Smooth muscle cell (in vitro differentiated cells): ENCODE measurements at regions not wholly inside any gene's neighbourhood (a gene's known extent, or its start where the extent isn't known, plus 50 kb on each side); places are given as distances from the start of the nearest gene placed in this dataset.

Experiments
- DNase-seq: peaks from one replicate; lab custom pipeline; 2025; ENCODE audit not compliant: unreplicated experiment; lab: John Stamatoyannopoulos, UW
- H2AFZ ChIP-seq: fragments of 200-600 bp; sonication (generic); 2 replicates; pipeline ENCODE4 v1.6.0; 2016; ENCODE audit warnings: antibody characterized with exemption, low read depth, mild to moderate bottlenecking
- H3F3A ChIP-seq: fragments of 200-600 bp; sonication (generic); 2 replicates; pipeline ENCODE4 v1.6.0; 2017; ENCODE audit warnings: antibody characterized with exemption, low read depth
- H3K27ac ChIP-seq: fragments of 200-600 bp; sonication (generic); 2 replicates; pipeline ENCODE4 v1.5.1; 2016; ENCODE audit warnings: low read depth, mild to moderate bottlenecking
- H3K27me3 ChIP-seq: fragments of 200-600 bp; sonication (generic); 2 replicates; pipeline ENCODE4 v1.6.1; 2016; ENCODE audit warnings: low read depth, mild to moderate bottlenecking
- H3K36me3 ChIP-seq: fragments of 200-600 bp; sonication (generic); 2 replicates; pipeline ENCODE4 v1.5.1; 2016; ENCODE audit warnings: low read depth
- H3K4me1 ChIP-seq: fragments of 200-600 bp; sonication (generic); 2 replicates; pipeline ENCODE4 v1.5.1; 2016; ENCODE audit warnings: low read depth
- H3K4me2 ChIP-seq: fragments of 200-600 bp; sonication (generic); 2 replicates; pipeline ENCODE4 v1.6.0; 2016; ENCODE audit warnings: mild to moderate bottlenecking
- H3K4me3 ChIP-seq: fragments of 200-600 bp; sonication (generic); 2 replicates; pipeline ENCODE4 v1.5.1; 2016; ENCODE audit warnings: mild to moderate bottlenecking
- H3K79me2 ChIP-seq: fragments of 200-600 bp; sonication (generic); 2 replicates; pipeline ENCODE4 v1.6.0; 2016; ENCODE audit warnings: low read depth, mild to moderate bottlenecking
- H3K9ac ChIP-seq: fragments of 200-600 bp; sonication (generic); 2 replicates; pipeline ENCODE4 v1.6.0; 2016; ENCODE audit warnings: low read depth
- H3K9me3 ChIP-seq: fragments of 200-600 bp; sonication (generic); replicated peaks from 2 replicates; pipeline ENCODE4 v1.5.1; 2016; ENCODE audit warnings: low read depth
- H4K20me1 ChIP-seq: fragments of 200-600 bp; sonication (generic); 2 replicates; pipeline ENCODE4 v1.6.0; 2016; ENCODE audit warnings: low read depth
- CTCF ChIP-seq: fragments of 200-600 bp; sonication (generic); IDR thresholded peaks from 2 replicates; pipeline ENCODE4 v1.5.1; 2017; ENCODE audit warnings: borderline replicate concordance, mild to moderate bottlenecking, antibody characterized with exemption; ENCODE audit not compliant: insufficient read depth, poor library complexity, severe bottlenecking
- WGBS: methylation state at CpG from one replicate; pipeline ENCODE4 v1.1.7; 2016; ENCODE audit warnings: low lambda C conversion rate; 5-methylcytosine and 5-hydroxymethylcytosine counted together

DNA sequence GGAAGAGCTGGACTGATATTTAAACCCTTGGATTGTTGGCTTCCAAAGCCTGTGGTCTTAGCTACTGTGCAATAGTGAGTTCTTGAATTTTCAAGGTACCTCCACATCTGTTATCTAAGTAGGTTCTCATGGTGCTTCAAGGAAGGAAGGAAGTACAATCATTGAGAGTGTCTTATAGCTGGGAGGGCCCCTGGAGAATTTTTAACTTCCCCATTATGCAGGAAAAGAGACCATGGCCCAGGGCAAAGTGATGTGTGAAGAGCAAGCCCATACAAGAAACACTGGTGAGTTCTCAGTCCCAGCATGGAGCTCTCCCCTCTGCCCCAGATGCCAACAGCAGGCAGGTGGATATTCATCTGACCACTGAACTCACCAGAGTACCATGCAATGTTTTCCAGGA, 169.0 kb upstream of the IRX6 start:
- Histone ChIP-seq H3F3A (no peaks in the 10 kb centered on the region), H3K36me3 (no peaks in the 10 kb centered on the region), H3K27ac (no peak overlapping the region), H3K79me2 (no peaks in the 10 kb centered on the region), H2AFZ (no peak overlapping the region), H3K9ac (no peak overlapping the region), H3K27me3 (peaks cover 2% of the 10 kb centered on the region), H4K20me1 (no peaks in the 10 kb centered on the region), H3K4me1 (no peaks in the 10 kb centered on the region), H3K4me2 (no peak overlapping the region), H3K4me3 (no peak overlapping the region), H3K9me3 (no peaks in the 10 kb centered on the region)
- no peak for TF ChIP-seq CTCF
- DNase-seq: no peak

DNA sequence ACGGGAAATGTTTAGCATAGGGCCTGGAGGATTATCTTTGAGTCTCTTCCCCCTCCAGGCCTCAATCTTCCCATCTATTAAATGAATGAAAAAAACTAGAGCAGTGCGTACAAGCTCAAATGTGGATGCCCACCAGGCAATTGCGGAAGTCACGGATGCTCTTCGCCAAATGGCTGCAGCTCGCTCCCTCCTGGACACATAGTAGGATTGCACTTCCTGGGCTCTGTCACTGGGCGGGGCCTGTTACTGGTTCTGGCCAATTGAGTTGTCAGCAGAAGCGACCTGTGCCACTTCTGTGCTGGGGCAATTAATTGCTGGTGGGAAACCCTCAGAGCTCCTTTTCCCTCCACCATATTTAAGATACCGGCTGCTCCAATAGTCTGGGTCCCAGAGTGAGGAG, 168.2 kb upstream of the IRX6 start:
- 93% methylated on average over 9 of the region's 9 CpGs for WGBS
- H3K9me3 ChIP-seq: no peaks in the 10 kb centered on the region
- DNase-seq: no peak
- no peak overlapping the region for H2AFZ ChIP-seq
- no peaks in the 10 kb centered on the region for H3K4me1 ChIP-seq
- no peaks in the 10 kb centered on the region for H3K79me2 ChIP-seq
- no peak overlapping the region for H3K4me3 ChIP-seq
- peaks cover 2% of the 10 kb centered on the region for H3K27me3 ChIP-seq
- H3K27ac ChIP-seq: no peak overlapping the region
- H4K20me1 ChIP-seq: no peaks in the 10 kb centered on the region
- TF ChIP-seq CTCF: no peak
- no peak overlapping the region for H3K9ac ChIP-seq
- no peaks in the 10 kb centered on the region for H3K36me3 ChIP-seq
- H3F3A ChIP-seq: no peaks in the 10 kb centered on the region
- H3K4me2 ChIP-seq: no peak overlapping the region

GRCh38 chr16:55169780-55170179, 154.2 kb upstream of the IRX6 start:
- Histone ChIP-seq H3K27me3 (peaks cover 7% of the 10 kb centered on the region), H3K4me3 (no peak overlapping the region), H3K9me3 (no peaks in the 10 kb centered on the region), H3K9ac (no peak overlapping the region), H3K36me3 (no peaks in the 10 kb centered on the region), H3K4me1 (no peaks in the 10 kb centered on the region), H3F3A (no peaks in the 10 kb centered on the region), H3K27ac (no peak overlapping the region), H3K79me2 (no peaks in the 10 kb centered on the region), H3K4me2 (no peak overlapping the region), H2AFZ (no peak overlapping the region), H4K20me1 (no peaks in the 10 kb centered on the region)
- WGBS: 97% methylated on average over 9 of the region's 9 CpGs
- no peak for DNase-seq
- TF ChIP-seq CTCF: no peak

GRCh38 chr16:55171241-55171640, 152.8 kb upstream of the IRX6 start:
- no peaks in the 10 kb centered on the region for H3K9me3 ChIP-seq
- no peak for DNase-seq

More at GRCh38 chr16:55171241-55171640, 152.8 kb upstream of the IRX6 start:
- H4K20me1 ChIP-seq: no peaks in the 10 kb centered on the region
- H3K4me1 ChIP-seq: no peaks in the 10 kb centered on the region
- no peak overlapping the region for H3K4me3 ChIP-seq
- H3K36me3 ChIP-seq: no peaks in the 10 kb centered on the region
- no peaks in the 10 kb centered on the region for H3K27me3 ChIP-seq
- no peak for TF ChIP-seq CTCF
- H3K79me2 ChIP-seq: no peaks in the 10 kb centered on the region
- H3F3A ChIP-seq: no peaks in the 10 kb centered on the region
- WGBS: 80% methylated on average over 2 of the region's 2 CpGs
- no peak overlapping the region for H3K27ac ChIP-seq
- H3K9ac ChIP-seq: no peak overlapping the region
- H2AFZ ChIP-seq: no peak overlapping the region
- no peak overlapping the region for H3K4me2 ChIP-seq
